RWPE2 (cell line): ENCODE measurements at regions not wholly inside any gene's neighbourhood (a gene's known extent, or its start where the extent isn't known, plus 50 kb on each side); places are given as distances from the start of the nearest gene placed in this dataset.
A peak's percentile ranks its signal among the peaks of the same experiment; 100 is the strongest.

Source experiments
- ATAC-seq: fragments of 200-7000 bp; cut with Tn5 transposase; 3 replicates; pipeline ENCODE4 v1.9.1; 2021; ENCODE audit warnings: low read depth
- DNase-seq: peaks from one replicate; pipeline ENCODE4 v3.0.0-alpha.2; 2020; ENCODE audit warnings: low spot score
- H3K27ac ChIP-seq: fragments of 450-650 bp; 2 replicates; pipeline ENCODE4 v1.5.1; 2017; ENCODE audit warnings: mild to moderate bottlenecking; ENCODE audit not compliant: poor library complexity, severe bottlenecking
- H3K27me3 ChIP-seq: fragments of 250-450 bp; sonication (Bioruptor Pico); 2 replicates; pipeline ENCODE4 v1.5.1; 2021; ENCODE audit warnings: mild to moderate bottlenecking, moderate library complexity; ENCODE audit not compliant: insufficient read depth, poor library complexity, severe bottlenecking
- H3K36me3 ChIP-seq: fragments of 250-450 bp; sonication (Bioruptor Pico); 2 replicates; pipeline ENCODE4 v1.5.1; 2020; ENCODE audit warnings: low read depth, mild to moderate bottlenecking, moderate library complexity
- H3K4me1 ChIP-seq: fragments of 250-450 bp; sonication (Bioruptor Pico); 2 replicates; pipeline ENCODE4 v1.5.1; 2021; ENCODE audit warnings: mild to moderate bottlenecking, moderate library complexity; ENCODE audit not compliant: insufficient read depth, poor library complexity, severe bottlenecking
- H3K4me3 ChIP-seq: fragments of 250-450 bp; sonication (Bioruptor Pico); 2 replicates; pipeline ENCODE4 v1.5.1; 2021; ENCODE audit warnings: mild to moderate bottlenecking, moderate library complexity; ENCODE audit not compliant: severe bottlenecking
- H3K9me3 ChIP-seq: fragments of 250-450 bp; sonication (Bioruptor Pico); 2 replicates; pipeline ENCODE4 v1.5.1; 2021; ENCODE audit warnings: mild to moderate bottlenecking, moderate library complexity; ENCODE audit not compliant: severe bottlenecking
- CTCF ChIP-seq: fragments of 450-650 bp; IDR thresholded peaks from one replicate; pipeline ENCODE4 v1.5.1; 2017; ENCODE audit warnings: mild to moderate bottlenecking, moderate library complexity; ENCODE audit not compliant: poor library complexity, severe bottlenecking

GRCh38 chr7:106462365-106462859 is 177.6 kb upstream of the NAMPT start:
- no peaks in the 10 kb centered on the region for H3K9me3 ChIP-seq
- no peaks in the 10 kb centered on the region for H3K36me3 ChIP-seq
- H3K27ac ChIP-seq = peak overlapping the region; percentile 51
- H3K4me3 ChIP-seq = no peak overlapping the region
- ATAC-seq (peak; percentile 44; the same call in 2 of the 3 replicates), DNase-seq (no peak)
- peak; percentile 83 for TF ChIP-seq CTCF
- no peaks in the 10 kb centered on the region for H3K27me3 ChIP-seq
- H3K4me1 ChIP-seq = peaks cover 14% of the 10 kb centered on the region

- ATAC-seq (peak; percentile 89), DNase-seq (no peak)
- TF ChIP-seq CTCF = no peak
- H3K4me3 ChIP-seq = no peak overlapping the region
- no peaks in the 10 kb centered on the region for H3K27me3 ChIP-seq
- H3K9me3 ChIP-seq = no peaks in the 10 kb centered on the region
- no peaks in the 10 kb centered on the region for H3K36me3 ChIP-seq
- H3K27ac ChIP-seq = peak overlapping the region; percentile 51
- H3K4me1 ChIP-seq = peaks cover 14% of the 10 kb centered on the region
These were observed 176.0 kb upstream of the NAMPT start for GRCh38 chr7:106460792-106461254.

- Histone ChIP-seq H3K4me3 (no peak overlapping the region), H3K4me1 (peaks cover 14% of the 10 kb centered on the region), H3K36me3 (no peaks in the 10 kb centered on the region), H3K27ac (no peak overlapping the region), H3K9me3 (no peaks in the 10 kb centered on the region), H3K27me3 (no peaks in the 10 kb centered on the region)
- ATAC-seq (no peak), DNase-seq (no peak)
- TF ChIP-seq CTCF = no peak
These were observed 174.8 kb upstream of the NAMPT start for GRCh38 chr7:106459397-106460072.

- H3K27ac ChIP-seq = no peak overlapping the region
- H3K36me3 ChIP-seq = no peaks in the 10 kb centered on the region
- peaks cover 14% of the 10 kb centered on the region for H3K4me1 ChIP-seq
- no peak for ATAC-seq
- no peak for DNase-seq
- H3K27me3 ChIP-seq = no peaks in the 10 kb centered on the region
- H3K9me3 ChIP-seq = no peaks in the 10 kb centered on the region
- no peak for TF ChIP-seq CTCF
- no peak overlapping the region for H3K4me3 ChIP-seq
These were observed 172.9 kb upstream of the NAMPT start for GRCh38 chr7:106457678-106458077.

GRCh38 chr7:106456329-106456728 is 171.5 kb upstream of the NAMPT start:
- Histone ChIP-seq H3K36me3 (no peaks in the 10 kb centered on the region), H3K9me3 (no peaks in the 10 kb centered on the region), H3K27me3 (no peaks in the 10 kb centered on the region), H3K4me3 (no peak overlapping the region), H3K27ac (no peak overlapping the region), H3K4me1 (peaks cover 24% of the 10 kb centered on the region)
- no peak for ATAC-seq
- DNase-seq = no peak
- TF ChIP-seq CTCF = no peak
